Peyer's patch (tissue), 4 donors: ENCODE measurements at regions not wholly inside any gene's neighbourhood (a gene's known extent, or its start where the extent isn't known, plus 50 kb on each side); places are given as distances from the start of the nearest gene placed in this dataset.

Source experiments
- CTCF ChIP-seq, 6 experiments: fragments of 450-650 bp in 4 of 6; fragments of 200-600 bp in 2 of 6; sonication (generic) in 1 of 6; IDR thresholded peaks; one replicate each; pipeline ENCODE4 v1.5.1; 2017 to 2019; ENCODE audit warnings: antibody characterized with exemption in 6 of 6, mild to moderate bottlenecking in 3 of 6, moderate library complexity in 1 of 6
- POLR2A ChIP-seq, 2 donors: fragments of 450-650 bp; IDR thresholded peaks; one replicate each; pipeline ENCODE4 v1.5.1; 2017; ENCODE audit warnings: antibody characterized with exemption in 2 of 2, mild to moderate bottlenecking in 2 of 2, moderate library complexity in 2 of 2

GRCh38 chr5:39801306-39801705 lies 376.5 kb upstream of the DAB2 start:
- TF ChIP-seq CTCF (IDR thresholded peaks at IDR 0.05) (no peak), POLR2A (IDR thresholded peaks at IDR 0.05) (no peak)
